ENCODE measurements at regions not wholly inside any gene's neighbourhood (a gene's known extent, or its start where the extent isn't known, plus 50 kb on each side); places are given as distances from the start of the nearest gene placed in this dataset.

DNA sequence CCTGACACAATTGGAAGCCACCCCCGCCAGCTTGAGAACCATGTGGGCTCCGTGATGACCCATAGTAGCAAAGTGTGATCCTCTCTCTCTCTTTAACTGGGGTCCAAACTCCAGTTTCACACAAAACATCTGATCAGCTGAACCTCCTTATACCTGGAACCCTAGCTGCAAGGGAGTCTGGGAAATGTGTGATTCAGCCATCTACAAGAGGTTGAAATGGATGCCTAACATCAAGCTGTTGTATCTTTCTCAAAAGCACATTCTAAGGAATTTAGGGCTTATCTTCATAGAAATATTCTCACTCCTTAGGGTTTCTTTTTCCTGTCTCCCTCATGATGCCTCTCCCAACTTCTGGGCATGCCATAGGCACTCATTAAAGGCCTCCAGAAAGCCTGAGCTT is 126.0 kb downstream of the BCOR start:
- TF ChIP-seq, protein P1, sequence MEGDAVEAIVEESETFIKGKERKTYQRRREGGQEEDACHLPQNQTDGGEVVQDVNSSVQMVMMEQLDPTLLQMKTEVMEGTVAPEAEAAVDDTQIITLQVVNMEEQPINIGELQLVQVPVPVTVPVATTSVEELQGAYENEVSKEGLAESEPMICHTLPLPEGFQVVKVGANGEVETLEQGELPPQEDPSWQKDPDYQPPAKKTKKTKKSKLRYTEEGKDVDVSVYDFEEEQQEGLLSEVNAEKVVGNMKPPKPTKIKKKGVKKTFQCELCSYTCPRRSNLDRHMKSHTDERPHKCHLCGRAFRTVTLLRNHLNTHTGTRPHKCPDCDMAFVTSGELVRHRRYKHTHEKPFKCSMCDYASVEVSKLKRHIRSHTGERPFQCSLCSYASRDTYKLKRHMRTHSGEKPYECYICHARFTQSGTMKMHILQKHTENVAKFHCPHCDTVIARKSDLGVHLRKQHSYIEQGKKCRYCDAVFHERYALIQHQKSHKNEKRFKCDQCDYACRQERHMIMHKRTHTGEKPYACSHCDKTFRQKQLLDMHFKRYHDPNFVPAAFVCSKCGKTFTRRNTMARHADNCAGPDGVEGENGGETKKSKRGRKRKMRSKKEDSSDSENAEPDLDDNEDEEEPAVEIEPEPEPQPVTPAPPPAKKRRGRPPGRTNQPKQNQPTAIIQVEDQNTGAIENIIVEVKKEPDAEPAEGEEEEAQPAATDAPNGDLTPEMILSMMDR (IDR thresholded peaks at IDR 0.05) = no peak
- TF ChIP-seq EP300 (IDR thresholded peaks at IDR 0.05) = no peak
